ENCODE measurements at regions not wholly inside any gene's neighbourhood (a gene's known extent, or its start where the extent isn't known, plus 50 kb on each side); places are given as distances from the start of the nearest gene placed in this dataset.

- ChIA-PET CTCF (no interaction called here), POLR2A (ENCODE audit: unreplicated experiment) (no interaction called here)
- Histone ChIP-seq H3K23ac (ENCODE audit: low read depth, low read length) (no peak overlapping the region), H3K27me3 (ENCODE audit: control insufficient read depth, insufficient read depth, low read length) (peaks cover 2% of the 10 kb centered on the region; the same call in 1 of the 2 replicates), H4K8ac (ENCODE audit: low read depth in 2 of 2, low read length in 2 of 2) (no peak overlapping the region), H2BK120ac (ENCODE audit: low read depth, low read length) (no peak overlapping the region), H2BK20ac (ENCODE audit: low read depth, low read length) (no peak overlapping the region), H3K79me1 (ENCODE audit: low read depth in 1 of 2, low read length in 2 of 2) (no peaks in the 10 kb centered on the region), H3K36me3 (ENCODE audit: control insufficient read depth, insufficient read depth, low read length) (no peaks in the 10 kb centered on the region), H3K9me3 (ENCODE audit: control insufficient read depth, insufficient read depth, low read length) (no peaks in the 10 kb centered on the region), H2BK5ac (ENCODE audit: low read depth, low read length, poor library complexity, severe bottlenecking) (no peak overlapping the region), H3K14ac (replicated peaks; ENCODE audit: low read depth, low read length) (no peak overlapping the region), H3K4me2 (ENCODE audit: low read depth, low read length) (no peak overlapping the region), H2AFZ (replicated peaks; ENCODE audit: low read length, poor library complexity) (no peak overlapping the region), H3K4me1 (ENCODE audit: control insufficient read depth, insufficient read depth, low read length) (peaks cover 6% of the 10 kb centered on the region), H3K27ac (ENCODE audit: insufficient read depth, low read length) (no peak overlapping the region), H2BK15ac (ENCODE audit: low read depth, low read length) (no peak overlapping the region), H3K4ac (ENCODE audit: low read depth, low read length) (no peak overlapping the region), H4K5ac (ENCODE audit: low read depth, low read length) (no peak overlapping the region), H3K9ac (ENCODE audit: low read depth, low read length) (no peak overlapping the region), H2AK9ac (replicated peaks; ENCODE audit: low read depth, low read length, poor library complexity) (no peak overlapping the region), H4K91ac (ENCODE audit: insufficient read depth, low read depth, low read length) (no peak overlapping the region), H3K9me1 (ENCODE audit: insufficient read depth, low read length) (no peaks in the 10 kb centered on the region), H3K4me3 (ENCODE audit: insufficient read depth, low read depth, low read length) (no peak overlapping the region), H3K56ac (ENCODE audit: extremely low read depth, insufficient read depth, low read length) (no peak overlapping the region), H3K18ac (ENCODE audit: low read depth, low read length) (no peak overlapping the region), H4K20me1 (ENCODE audit: insufficient read depth, low read length) (no peaks in the 10 kb centered on the region), H2AK5ac (ENCODE audit: low read depth, low read length) (no peak overlapping the region)
- BruUV-seq (replicated peaks), result no TSS peak
- dilution Hi-C loops (cut with HindIII; ENCODE audit: low sequenced_read_pairs, unreplicated experiment) (no loop called here), intact Hi-C loops (cut with micrococcal nuclease) (no loop called here), in situ Hi-C loops (cut with MboI; ENCODE audit: low sequenced_read_pairs) (no loop called here)
- WGBS, 2 experiments (ENCODE audit: extremely low coverage in 2 of 2, insufficient read length in 1 of 2), result no CpG with 5 or more reads among the region's 3 CpGs
- TF ChIP-seq NFE2L2 (IDR thresholded peaks at IDR 0.05; ENCODE audit: low read depth, low read length) (no peak), MXI1 (IDR thresholded peaks at IDR 0.05; ENCODE audit: borderline replicate concordance, low read depth, low read length) (no peak), SMC3 (IDR thresholded peaks at IDR 0.05; ENCODE audit: low read depth, low read length) (no peak), BHLHE40 (IDR thresholded peaks at IDR 0.05; ENCODE audit: low read depth, low read length) (no peak), RAD21 (IDR thresholded peaks at IDR 0.05; ENCODE audit: low read length) (no peak), USF2 (IDR thresholded peaks at IDR 0.05; ENCODE audit: low read depth, low read length) (no peak), MAZ (IDR thresholded peaks at IDR 0.05; ENCODE audit: borderline replicate concordance, low read depth, low read length) (no peak), CTCF (conservative IDR thresholded peaks at IDR 0.05; ENCODE audit: low read depth, low read length) (no peak), POLR2A (IDR thresholded peaks at IDR 0.05; ENCODE audit: low read depth, low read length) (no peak), ELK1 (IDR thresholded peaks at IDR 0.05; ENCODE audit: borderline replicate concordance, low read depth, low read length) (no peak), CEBPB (IDR thresholded peaks at IDR 0.05; ENCODE audit: low read depth, low read length) (no peak), FOS (IDR thresholded peaks at IDR 0.05; ENCODE audit: low read depth, low read length) (no peak), RFX5 (IDR thresholded peaks at IDR 0.05; ENCODE audit: low read depth, low read length) (no peak), MAFK (IDR thresholded peaks at IDR 0.05; ENCODE audit: low read depth, low read length) (no peak)
- ATAC-seq (ENCODE audit: low read depth) (no peak), DNase-seq (no peak)
Observed at GRCh38 chr9:95763006-95763405, 112.5 kb upstream of the ERCC6L2 start.
